ENCODE measurements at regions not wholly inside any gene's neighbourhood (a gene's known extent, or its start where the extent isn't known, plus 50 kb on each side); places are given as distances from the start of the nearest gene placed in this dataset.

DNA sequence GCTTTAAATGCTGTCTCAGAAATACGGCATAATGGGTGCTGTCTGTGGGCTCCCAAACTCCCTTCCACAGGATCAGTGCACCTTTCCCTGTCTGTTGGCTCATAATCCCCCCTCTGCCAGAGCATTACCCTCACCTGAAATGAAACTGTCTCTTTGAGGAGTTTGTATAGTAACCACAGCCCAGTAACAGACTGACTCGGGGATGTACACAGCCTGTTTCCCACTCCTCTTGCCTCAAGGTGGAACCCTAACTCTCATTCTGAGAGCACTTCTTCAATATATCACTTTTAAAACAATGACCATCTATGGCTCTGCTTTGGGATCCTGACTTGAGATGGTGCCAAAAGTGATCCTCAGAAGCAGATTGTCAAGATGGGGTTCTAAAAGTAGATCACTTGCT is 332.5 kb downstream of the AMY1C start:
- no peaks in the 10 kb centered on the region for H3K79me2 ChIP-seq (ENCODE audit: low read depth)
- intact Hi-C loops (cut with micrococcal nuclease; ENCODE audit: unreplicated experiment) = no loop called here
- no peak for DNase-seq
- CTCF ChIA-PET = no interaction called here
- no peaks in the 10 kb centered on the region for H3K9me2 ChIP-seq (ENCODE audit: insufficient read depth)
- TF ChIP-seq, protein P1, sequence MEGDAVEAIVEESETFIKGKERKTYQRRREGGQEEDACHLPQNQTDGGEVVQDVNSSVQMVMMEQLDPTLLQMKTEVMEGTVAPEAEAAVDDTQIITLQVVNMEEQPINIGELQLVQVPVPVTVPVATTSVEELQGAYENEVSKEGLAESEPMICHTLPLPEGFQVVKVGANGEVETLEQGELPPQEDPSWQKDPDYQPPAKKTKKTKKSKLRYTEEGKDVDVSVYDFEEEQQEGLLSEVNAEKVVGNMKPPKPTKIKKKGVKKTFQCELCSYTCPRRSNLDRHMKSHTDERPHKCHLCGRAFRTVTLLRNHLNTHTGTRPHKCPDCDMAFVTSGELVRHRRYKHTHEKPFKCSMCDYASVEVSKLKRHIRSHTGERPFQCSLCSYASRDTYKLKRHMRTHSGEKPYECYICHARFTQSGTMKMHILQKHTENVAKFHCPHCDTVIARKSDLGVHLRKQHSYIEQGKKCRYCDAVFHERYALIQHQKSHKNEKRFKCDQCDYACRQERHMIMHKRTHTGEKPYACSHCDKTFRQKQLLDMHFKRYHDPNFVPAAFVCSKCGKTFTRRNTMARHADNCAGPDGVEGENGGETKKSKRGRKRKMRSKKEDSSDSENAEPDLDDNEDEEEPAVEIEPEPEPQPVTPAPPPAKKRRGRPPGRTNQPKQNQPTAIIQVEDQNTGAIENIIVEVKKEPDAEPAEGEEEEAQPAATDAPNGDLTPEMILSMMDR (conservative IDR thresholded peaks at IDR 0.05) = no peak
- TF ChIP-seq EZH2 (IDR thresholded peaks at IDR 0.05; ENCODE audit: low read depth) = no peak
- H3F3A ChIP-seq (ENCODE audit: insufficient read depth, low read depth) = no peaks in the 10 kb centered on the region
- H4K20me1 ChIP-seq (ENCODE audit: insufficient read depth) = no peaks in the 10 kb centered on the region
- no peak overlapping the region for H3K27ac ChIP-seq
- no peaks in the 10 kb centered on the region for H3K27me3 ChIP-seq (ENCODE audit: insufficient read depth, low read depth)
- H3K4me1 ChIP-seq (replicated peaks; ENCODE audit: insufficient read depth) = no peaks in the 10 kb centered on the region
- POLR2A ChIA-PET (ENCODE audit: unreplicated experiment) = no interaction called here
- no peak overlapping the region for H3K4me3 ChIP-seq
- H3K36me3 ChIP-seq (ENCODE audit: low read depth) = no peaks in the 10 kb centered on the region
- BruUV-seq (replicated peaks) = no TSS peak
- no peak overlapping the region for H3K4me2 ChIP-seq
- H2AFZ ChIP-seq = no peak overlapping the region; the same call in 1 of the 2 replicates
- no peaks in the 10 kb centered on the region for H3K9me3 ChIP-seq (ENCODE audit: insufficient read depth, low read depth)

DNA sequence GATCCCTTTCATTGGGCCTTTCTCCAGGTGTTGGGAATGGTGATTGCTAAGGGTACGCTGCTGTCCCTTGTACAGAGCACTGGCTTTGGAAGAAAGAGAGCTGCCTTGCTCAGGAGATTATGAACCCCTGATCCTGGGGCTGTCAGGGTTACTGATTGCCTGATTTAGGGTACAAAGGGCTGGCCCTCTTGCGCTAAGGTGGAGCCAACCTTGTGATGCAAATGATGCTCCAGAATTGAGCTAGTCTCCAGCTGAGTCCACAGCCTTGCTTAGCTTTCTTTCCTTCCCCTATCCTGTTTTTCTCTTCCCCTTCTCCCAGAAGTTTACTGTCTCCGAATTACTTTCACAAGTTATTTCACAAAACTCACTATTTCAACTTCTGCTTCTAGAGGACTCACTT is 334.7 kb downstream of the AMY1C start:
- H3K79me2 ChIP-seq (ENCODE audit: low read depth) = no peaks in the 10 kb centered on the region
- no peaks in the 10 kb centered on the region for H3K9me2 ChIP-seq (ENCODE audit: insufficient read depth)
- no TSS peak for BruUV-seq (replicated peaks)
- H3K4me2 ChIP-seq = no peak overlapping the region
- no peak for TF ChIP-seq EZH2 (IDR thresholded peaks at IDR 0.05; ENCODE audit: low read depth)
- TF ChIP-seq, protein P1 (conservative IDR thresholded peaks at IDR 0.05) = no peak
- ChIA-PET POLR2A (ENCODE audit: unreplicated experiment) (no interaction called here), CTCF (no interaction called here)
- DNase-seq = no peak
- H3K4me3 ChIP-seq = no peak overlapping the region
- no peaks in the 10 kb centered on the region for H3K9me3 ChIP-seq (ENCODE audit: insufficient read depth, low read depth)
- no peaks in the 10 kb centered on the region for H3F3A ChIP-seq (ENCODE audit: insufficient read depth, low read depth)
- no peaks in the 10 kb centered on the region for H3K36me3 ChIP-seq (ENCODE audit: low read depth)
- H2AFZ ChIP-seq = no peak overlapping the region
- no peaks in the 10 kb centered on the region for H4K20me1 ChIP-seq (ENCODE audit: insufficient read depth)
- H3K27me3 ChIP-seq (ENCODE audit: insufficient read depth, low read depth) = no peaks in the 10 kb centered on the region
- intact Hi-C loops (cut with micrococcal nuclease; ENCODE audit: unreplicated experiment) = no loop called here
- H3K27ac ChIP-seq = no peak overlapping the region
- no peaks in the 10 kb centered on the region for H3K4me1 ChIP-seq (replicated peaks; ENCODE audit: insufficient read depth)

DNA sequence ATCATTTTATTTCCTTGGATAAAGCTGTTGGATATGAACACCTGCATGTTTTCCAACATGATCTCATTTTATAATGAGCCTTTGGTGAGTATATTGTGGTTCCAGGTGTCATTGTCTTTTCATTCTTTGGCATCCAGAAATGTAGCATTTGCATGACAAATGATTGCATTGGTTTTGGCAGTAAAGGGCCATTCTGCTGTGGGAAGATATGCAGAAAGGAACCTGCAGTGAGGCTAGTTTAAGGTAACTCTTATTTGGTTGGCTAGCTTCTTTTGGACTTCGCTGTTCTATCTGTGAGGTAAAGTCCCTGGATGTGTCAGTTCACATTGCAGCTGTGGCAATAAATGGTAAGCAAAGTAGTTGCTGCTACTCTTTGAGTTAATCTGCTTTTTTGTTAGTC is 343.0 kb downstream of the AMY1C start:
- H2AFZ ChIP-seq = no peak overlapping the region
- H3K27ac ChIP-seq = no peak overlapping the region
- ChIA-PET POLR2A (ENCODE audit: unreplicated experiment) (interaction anchor here (0.8 kb wide), 1 partner anchor 100 kb away, joined by 21 read pairs; no protein-coding TSS in a partner anchor), CTCF (no interaction called here)
- no peaks in the 10 kb centered on the region for H3K9me2 ChIP-seq (ENCODE audit: insufficient read depth)
- H3F3A ChIP-seq (ENCODE audit: insufficient read depth, low read depth) = no peaks in the 10 kb centered on the region
- H3K36me3 ChIP-seq (ENCODE audit: low read depth) = no peaks in the 10 kb centered on the region
- intact Hi-C loops (cut with micrococcal nuclease; ENCODE audit: unreplicated experiment) = no loop called here
- no peaks in the 10 kb centered on the region for H3K79me2 ChIP-seq (ENCODE audit: low read depth)
- DNase-seq = no peak
- H3K4me3 ChIP-seq = no peak overlapping the region
- TF ChIP-seq, protein P1 (conservative IDR thresholded peaks at IDR 0.05) = no peak
- TF ChIP-seq EZH2 (IDR thresholded peaks at IDR 0.05; ENCODE audit: low read depth) = no peak
- H3K27me3 ChIP-seq (ENCODE audit: insufficient read depth, low read depth) = no peaks in the 10 kb centered on the region
- H3K4me1 ChIP-seq (replicated peaks; ENCODE audit: insufficient read depth) = no peaks in the 10 kb centered on the region
- no peaks in the 10 kb centered on the region for H4K20me1 ChIP-seq (ENCODE audit: insufficient read depth)
- no peak overlapping the region for H3K4me2 ChIP-seq
- no peaks in the 10 kb centered on the region for H3K9me3 ChIP-seq (ENCODE audit: insufficient read depth, low read depth)
- no TSS peak for BruUV-seq (replicated peaks)

Data from PC-9 (cell line).